Activated naive CD8-positive, alpha-beta T cell treated with anti-CD3 and anti-CD28 coated beads, Interleukin-2, amount 50 U/mL, for 16 hours (primary cell): ENCODE measurements at regions not wholly inside any gene's neighbourhood (a gene's known extent, or its start where the extent isn't known, plus 50 kb on each side); places are given as distances from the start of the nearest gene placed in this dataset.
A peak's percentile ranks its signal among the peaks of the same experiment; 100 is the strongest.
"Not testable (repeated sequence)": the region's sequence is repeated elsewhere in the genome, so short reads cannot be mapped to it uniquely, and the experiment has no call there.

Experiments
- DNase-seq: peaks from one replicate; pipeline ENCODE4 v3.0.0-alpha.2; 2020; ENCODE audit warnings: low read depth, low spot score

- no peak for DNase-seq
These were observed 153.9 kb downstream of the EMP1 start for GRCh38 chr12:13350381-13350780.

GRCh38 chr12:13348464-13348863, 151.9 kb downstream of the EMP1 start:
- DNase-seq = no peak

- DNase-seq = peak; percentile 6
These were observed 150.9 kb downstream of the EMP1 start for GRCh38 chr12:13347241-13348043.

GRCh38 chr12:13345722-13346121, 149.2 kb downstream of the EMP1 start:
- DNase-seq = no peak

GRCh38 chr12:13343375-13343774, 146.8 kb downstream of the EMP1 start:
- DNase-seq = no peak

GRCh38 chr12:13342971-13343370, 146.4 kb downstream of the EMP1 start:
- DNase-seq = no peak

GRCh38 chr12:13340149-13340548, 143.6 kb downstream of the EMP1 start:
- DNase-seq = no peak

GRCh38 chr12:13339538-13339937, 143.0 kb downstream of the EMP1 start:
- DNase-seq = no peak

- no peak for DNase-seq
These were observed 142.6 kb downstream of the EMP1 start for GRCh38 chr12:13339091-13339490.

GRCh38 chr12:13337791-13338190, 141.3 kb downstream of the EMP1 start:
- DNase-seq = no peak

- DNase-seq = no peak
These were observed 139.7 kb downstream of the EMP1 start for GRCh38 chr12:13336216-13336615.

GRCh38 chr12:13328535-13328934, 132.0 kb downstream of the EMP1 start:
- DNase-seq = no peak

GRCh38 chr12:13326076-13326475, 129.6 kb downstream of the EMP1 start:
- DNase-seq = no peak

- not testable (repeated sequence) for DNase-seq
These were observed 128.5 kb downstream of the EMP1 start for GRCh38 chr12:13325037-13325436.

- DNase-seq = no peak
These were observed 121.9 kb downstream of the EMP1 start for GRCh38 chr12:13318231-13319015.

- no peak for DNase-seq
These were observed 120.2 kb downstream of the EMP1 start for GRCh38 chr12:13316587-13317246.

- DNase-seq = no peak
These were observed 117.4 kb downstream of the EMP1 start for GRCh38 chr12:13313886-13314285.

- no peak for DNase-seq
These were observed 115.0 kb downstream of the EMP1 start for GRCh38 chr12:13311551-13311950.

GRCh38 chr12:13307143-13307816, 110.8 kb downstream of the EMP1 start:
- DNase-seq = no peak

- DNase-seq = no peak
These were observed 108.4 kb downstream of the EMP1 start for GRCh38 chr12:13304924-13305323.

- no peak for DNase-seq
These were observed 102.9 kb downstream of the EMP1 start for GRCh38 chr12:13299457-13299856.

GRCh38 chr12:13293096-13293495, 96.6 kb downstream of the EMP1 start:
- DNase-seq = no peak
